HG03575 (cell line): ENCODE measurements at regions not wholly inside any gene's neighbourhood (a gene's known extent, or its start where the extent isn't known, plus 50 kb on each side); places are given as distances from the start of the nearest gene placed in this dataset.

Source experiments
- ATAC-seq: cut with Tn5 transposase; IDR thresholded peaks from one replicate; pipeline ENCODE4 v1.9.1; 2021; ENCODE audit not compliant: unreplicated experiment, insufficient number of reproducible peaks, low FRiP score; ENCODE audit errors: extremely low read depth

DNA sequence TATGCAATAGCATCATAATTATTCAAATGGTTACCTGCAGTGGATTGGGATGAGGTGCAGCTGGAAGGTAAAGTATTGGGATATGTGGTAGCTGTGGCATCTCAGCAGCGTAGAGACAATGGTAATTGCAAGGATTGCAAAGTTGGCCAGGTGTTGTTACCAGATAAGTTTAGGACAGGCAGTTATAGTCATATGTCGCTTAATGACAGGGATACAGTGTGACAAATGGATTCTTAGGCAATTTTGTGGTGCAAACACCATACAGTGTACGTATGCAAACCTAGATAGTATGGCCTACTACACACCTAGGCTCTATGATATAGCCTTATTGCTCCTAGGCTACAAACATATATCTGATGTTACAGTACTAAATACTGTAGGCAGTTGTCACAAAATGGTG, 163.5 kb upstream of the LYZL2 start:
- ATAC-seq: no peak

DNA sequence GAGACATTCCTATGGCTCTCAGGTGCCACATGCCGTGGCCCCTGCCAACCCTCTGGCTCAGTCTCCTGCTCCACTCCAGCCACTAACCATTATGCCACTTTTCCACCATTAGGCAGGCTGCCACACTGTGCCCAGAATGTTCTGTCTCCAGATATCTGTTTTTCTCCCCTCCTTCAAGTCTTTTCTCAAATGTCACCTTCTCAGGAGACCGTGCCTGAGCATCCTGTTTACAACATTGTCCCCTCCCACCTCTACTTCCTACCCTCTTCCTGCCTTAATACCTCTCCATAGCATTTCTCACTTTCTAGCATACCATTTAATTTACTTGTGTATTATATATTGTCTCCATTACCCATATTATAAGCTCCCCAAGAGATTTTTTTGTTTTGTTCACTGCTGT, 162.5 kb upstream of the LYZL2 start:
- no peak for ATAC-seq

DNA sequence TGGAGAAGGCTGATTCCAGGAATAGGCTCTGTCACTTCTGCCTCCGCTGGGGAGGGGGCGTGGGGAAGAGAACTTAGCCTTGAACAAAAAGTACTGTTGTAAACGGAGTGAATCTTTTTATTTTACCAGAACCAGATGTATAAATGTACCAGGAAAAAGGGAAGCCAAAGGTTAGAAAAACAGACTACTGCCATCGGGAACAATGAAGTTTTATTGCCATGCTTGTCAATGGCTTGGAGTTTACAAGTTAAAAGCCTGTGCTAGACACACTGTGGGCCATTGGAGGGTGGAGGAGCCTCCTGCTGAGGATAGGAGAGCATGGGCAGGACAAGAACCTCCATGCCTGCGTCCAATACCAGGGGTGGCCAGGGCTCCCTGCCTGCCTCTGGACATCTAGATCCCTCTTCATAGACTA, 161.7 kb upstream of the LYZL2 start:
- ATAC-seq: no peak

- no peak for ATAC-seq
Observed at GRCh38 chr10:30789806-30790205, 160.3 kb upstream of the LYZL2 start.

DNA sequence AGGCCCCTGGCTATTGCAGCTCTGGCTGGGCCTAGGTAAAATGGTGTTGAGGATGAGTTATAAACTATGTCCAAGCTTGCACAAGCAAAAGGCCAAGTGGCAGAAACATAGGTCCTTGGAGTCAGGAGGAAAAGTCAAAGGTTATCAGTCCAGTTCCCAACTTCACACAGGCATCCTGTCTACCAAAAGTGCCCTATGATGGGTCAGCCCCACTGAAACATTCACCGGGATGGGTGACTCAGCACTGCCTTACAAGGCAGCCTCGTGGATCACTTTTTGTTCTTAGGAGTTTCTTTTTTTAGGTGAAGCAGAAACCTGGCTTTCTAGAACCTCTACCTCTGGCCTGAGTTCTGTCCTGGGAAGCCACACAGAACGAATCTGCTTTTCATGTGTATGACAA, 158.8 kb upstream of the LYZL2 start:
- no peak for ATAC-seq

- ATAC-seq: no peak
Observed at GRCh38 chr10:30786906-30787305, 157.4 kb upstream of the LYZL2 start.

DNA sequence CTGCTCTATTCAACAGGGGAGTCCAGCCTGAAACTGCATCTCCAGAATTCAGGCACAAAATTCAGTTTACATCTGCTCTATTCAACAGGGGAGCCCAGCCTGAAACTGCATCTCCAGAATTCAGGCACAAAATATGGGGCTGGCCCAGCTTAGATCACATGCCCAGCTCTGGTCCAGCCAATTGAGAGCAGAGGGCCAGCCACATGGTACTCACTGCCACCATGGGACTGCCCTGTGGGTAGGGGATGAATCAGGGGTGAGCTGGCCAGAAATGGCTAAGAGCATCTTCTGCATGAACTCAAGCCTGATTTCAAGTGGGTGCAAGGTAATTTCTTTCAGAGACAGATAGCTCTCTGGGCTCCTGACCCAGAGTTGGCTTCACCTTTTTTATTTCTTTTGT, 156.6 kb upstream of the LYZL2 start:
- ATAC-seq: no peak

GRCh38 chr10:30784897-30785605, 155.5 kb upstream of the LYZL2 start:
- ATAC-seq: no peak

DNA sequence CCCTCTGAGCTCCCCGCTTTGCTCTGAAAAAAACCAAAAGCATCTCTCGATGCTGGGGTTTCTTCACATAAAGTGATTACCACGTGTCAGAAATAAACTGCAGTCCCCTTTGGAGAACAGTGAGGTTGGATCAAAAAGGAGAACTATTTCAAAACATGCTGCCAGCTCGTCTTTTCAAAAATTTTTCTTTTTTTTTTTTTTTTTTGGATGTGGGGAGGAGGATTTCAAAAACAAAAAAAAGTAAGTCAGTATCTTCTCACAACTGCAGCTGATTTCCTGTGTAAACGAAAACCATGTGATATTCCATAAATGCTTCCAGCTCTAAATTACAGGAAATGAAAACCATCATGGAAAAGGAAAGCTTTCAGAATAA, 155.0 kb upstream of the LYZL2 start:
- ATAC-seq: no peak

GRCh38 chr10:30783939-30784501, 154.5 kb upstream of the LYZL2 start:
- no peak for ATAC-seq

DNA sequence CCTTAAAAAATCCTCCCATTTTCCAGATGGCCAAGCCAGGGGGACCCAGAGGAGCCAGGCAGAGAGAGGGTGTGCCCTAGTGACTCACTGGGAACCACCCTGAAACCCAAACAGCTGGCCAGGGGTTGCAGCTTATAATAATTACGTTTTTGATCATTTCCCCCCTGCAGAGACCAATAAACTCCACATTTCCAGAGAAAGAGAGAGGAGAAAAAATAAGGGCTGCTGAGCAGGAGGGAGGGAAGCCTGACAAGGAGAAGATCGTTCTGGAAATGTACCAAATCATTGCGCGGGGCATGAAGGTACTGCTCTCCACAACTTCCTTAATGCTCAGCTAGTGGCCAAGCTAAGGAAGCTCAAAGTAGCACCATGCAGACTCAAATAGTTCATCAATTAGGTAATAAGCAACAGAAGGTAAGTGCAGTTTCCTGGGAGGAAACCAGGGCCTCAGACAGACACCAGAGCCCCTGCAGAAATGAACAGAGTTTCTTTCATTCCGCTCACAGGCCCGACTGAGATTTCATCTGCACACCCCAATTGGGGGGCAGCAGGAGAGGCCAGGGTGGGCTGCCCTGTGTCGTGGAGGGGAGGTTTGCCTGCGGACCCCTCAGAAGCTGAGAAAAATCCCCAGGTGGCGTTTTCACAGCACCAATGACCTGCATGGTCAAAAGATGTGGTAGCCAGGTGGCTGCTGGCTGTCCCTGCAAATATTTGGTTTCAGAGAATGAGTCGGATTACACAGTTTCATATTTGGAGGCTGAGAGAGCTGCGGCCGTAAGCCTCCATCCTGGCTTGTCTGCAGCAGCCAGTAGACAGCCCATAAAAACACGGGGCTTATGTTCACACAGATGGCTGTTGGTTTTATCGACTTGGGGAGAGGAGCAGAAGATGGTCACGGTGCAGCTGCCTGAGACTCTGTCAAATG, 153.2 kb upstream of the LYZL2 start:
- ATAC-seq: no peak

- no peak for ATAC-seq
Observed at GRCh38 chr10:30782157-30782536, 152.6 kb upstream of the LYZL2 start.

GRCh38 chr10:30781670-30782121, 152.1 kb upstream of the LYZL2 start:
- ATAC-seq: no peak

DNA sequence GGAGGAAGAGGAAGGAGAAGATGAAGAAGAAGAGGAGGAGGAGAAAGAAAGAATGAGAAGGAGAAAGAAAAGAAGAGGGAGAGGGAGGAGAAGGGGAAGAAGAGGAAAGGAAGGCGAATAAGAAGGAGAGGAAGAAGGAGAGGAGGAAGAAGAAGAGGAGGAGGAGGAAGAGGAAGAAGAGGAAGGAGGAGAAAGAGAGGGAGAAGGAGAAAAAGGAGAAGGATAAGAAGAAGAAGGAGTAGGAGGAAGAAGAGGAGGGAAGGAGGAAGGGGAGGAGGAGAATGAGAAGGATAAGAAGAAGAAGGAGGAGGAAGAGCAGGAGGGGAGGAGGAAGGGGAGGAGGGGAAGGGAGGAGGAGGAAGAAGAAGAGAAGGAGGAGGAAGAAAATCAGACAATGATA, 149.2 kb upstream of the LYZL2 start:
- no peak for ATAC-seq

GRCh38 chr10:30775779-30776591, 146.4 kb upstream of the LYZL2 start:
- no peak for ATAC-seq

GRCh38 chr10:30774261-30774660, 144.7 kb upstream of the LYZL2 start:
- no peak for ATAC-seq

DNA sequence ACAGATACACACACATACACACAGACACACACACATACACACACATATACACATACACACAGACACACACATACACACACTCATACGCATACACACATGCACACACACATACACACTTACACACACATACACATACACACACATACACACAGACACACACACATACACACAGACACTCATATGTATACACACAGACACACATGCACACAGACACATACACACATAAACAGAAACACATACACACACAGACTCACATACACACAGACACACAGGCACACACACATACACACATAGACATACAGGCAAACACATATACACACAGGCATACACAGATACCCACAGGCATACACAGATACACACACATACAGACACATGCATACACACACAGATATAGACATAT, 143.9 kb upstream of the LYZL2 start:
- no peak for ATAC-seq

DNA sequence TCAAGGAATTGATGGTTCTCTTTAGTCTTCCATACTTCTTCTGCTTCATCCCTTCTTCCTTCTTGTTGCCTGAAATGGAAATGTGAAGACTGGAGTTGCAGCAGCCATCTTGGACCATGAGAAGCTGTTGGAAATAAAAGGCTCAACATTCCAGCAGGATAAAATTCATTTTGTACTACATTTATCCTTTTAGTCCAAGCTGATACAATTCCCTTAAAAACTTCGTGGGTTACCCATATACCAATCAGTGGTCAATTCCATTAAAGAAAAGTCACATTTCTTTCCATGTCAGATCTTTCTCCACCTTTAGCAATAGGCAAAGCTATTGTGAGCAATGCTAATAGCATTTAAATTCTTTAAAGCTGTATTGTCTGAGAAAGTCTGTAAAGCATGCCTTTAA, 141.3 kb upstream of the LYZL2 start:
- ATAC-seq: no peak

GRCh38 chr10:30770229-30770628, 140.7 kb upstream of the LYZL2 start:
- no peak for ATAC-seq
